Neural cell (in vitro differentiated cells): ENCODE measurements at regions not wholly inside any gene's neighbourhood (a gene's known extent, or its start where the extent isn't known, plus 50 kb on each side); places are given as distances from the start of the nearest gene placed in this dataset.

Experiments
- H2AFZ ChIP-seq: fragments of 200-600, 300-800 bp; sonication (generic), shearing (Covaris generic); 2 replicates; pipeline ENCODE4 v1.6.0; 2014; ENCODE audit warnings: low read depth, mild to moderate bottlenecking, antibody characterized with exemption, low read length, moderate library complexity
- H3F3A ChIP-seq: fragments of 200-600 bp; shearing (Covaris generic); 2 replicates; pipeline ENCODE4 v1.6.1; 2016; ENCODE audit warnings: mild to moderate bottlenecking, moderate library complexity, mixed read lengths, antibody characterized with exemption, low read length; ENCODE audit not compliant: insufficient read depth, poor library complexity, severe bottlenecking
- H3K27ac ChIP-seq: fragments of 200-600, 300-800 bp; sonication (generic), shearing (Covaris generic); 2 replicates; pipeline ENCODE4 v1.5.1; 2014; ENCODE audit warnings: mild to moderate bottlenecking, low read length, moderate library complexity
- H3K27me3 ChIP-seq: fragments of 300-800, 200-600 bp; sonication (generic), shearing (Covaris generic); 2 replicates; pipeline ENCODE4 v1.6.0; 2014; ENCODE audit warnings: mild to moderate bottlenecking, low read depth, low read length, moderate library complexity; ENCODE audit not compliant: insufficient read depth
- H3K36me3 ChIP-seq: fragments of 300-800, 200-600 bp; sonication (generic), shearing (Covaris generic); 2 replicates; pipeline ENCODE4 v1.5.1; 2014; ENCODE audit warnings: mild to moderate bottlenecking, antibody characterized with exemption, low read length, moderate library complexity; ENCODE audit not compliant: insufficient read depth
- H3K4me2 ChIP-seq: fragments of 300-800, 200-600 bp; sonication (generic), shearing (Covaris generic); 2 replicates; pipeline ENCODE4 v1.6.0; 2014; ENCODE audit warnings: mild to moderate bottlenecking, low read length
- H3K4me3 ChIP-seq: fragments of 300-800, 200-600 bp; sonication (generic), shearing (Covaris generic); 2 replicates; pipeline ENCODE4 v1.5.1; 2014; ENCODE audit warnings: mild to moderate bottlenecking, low read length, moderate library complexity
- H3K79me2 ChIP-seq: fragments of 200-600 bp; shearing (Covaris generic); replicated peaks from 2 replicates; pipeline ENCODE4 v1.6.0; 2014; ENCODE audit warnings: mild to moderate bottlenecking, low read length, moderate library complexity; ENCODE audit not compliant: insufficient read depth
- H3K9ac ChIP-seq: fragments of 300-800, 200-600 bp; sonication (generic), shearing (Covaris generic); 2 replicates; pipeline ENCODE4 v1.6.1; 2016; ENCODE audit warnings: mild to moderate bottlenecking, low read length, mixed read lengths
- H3K9me2 ChIP-seq: fragments of 200-600 bp; shearing (Covaris generic); 2 replicates; pipeline ENCODE4 v1.6.1; 2016; ENCODE audit warnings: mild to moderate bottlenecking, low read length, mixed read lengths; ENCODE audit not compliant: insufficient read depth
- H3K9me3 ChIP-seq: fragments of 200-600, 300-800 bp; sonication (generic), shearing (Covaris generic); 2 replicates; pipeline ENCODE4 v1.6.1; 2016; ENCODE audit warnings: mild to moderate bottlenecking, mixed run types, low read length, moderate library complexity, mixed read lengths
- H4K20me1 ChIP-seq: fragments of 200-600 bp; shearing (Covaris generic); 2 replicates; pipeline ENCODE4 v1.6.1; 2016; ENCODE audit warnings: mild to moderate bottlenecking, mixed run types; ENCODE audit not compliant: insufficient read depth
- CTCF ChIP-seq: fragments of 450-650 bp; IDR thresholded peaks from 2 replicates; pipeline ENCODE4 v1.5.1; 2014; ENCODE audit warnings: antibody characterized with exemption, mild to moderate bottlenecking, moderate library complexity; ENCODE audit not compliant: poor library complexity, severe bottlenecking
- EP300 ChIP-seq: fragments of 450-650 bp; conservative IDR thresholded peaks from 2 replicates; pipeline ENCODE4 v1.6.1; 2014; ENCODE audit warnings: antibody characterized with exemption, mild to moderate bottlenecking, moderate library complexity; ENCODE audit not compliant: poor library complexity, severe bottlenecking
- EZH2 ChIP-seq: fragments of 200-600, 300-800 bp; shearing (Covaris generic), sonication (generic); IDR thresholded peaks from 2 replicates; pipeline ENCODE4 v1.6.1; 2014; ENCODE audit warnings: antibody characterized with exemption, low read length, borderline replicate concordance, mild to moderate bottlenecking; ENCODE audit not compliant: insufficient read depth, poor library complexity, severe bottlenecking
- MXI1 ChIP-seq: fragments of 450-650 bp; conservative IDR thresholded peaks from 2 replicates; pipeline ENCODE4 v1.6.1; 2014; ENCODE audit warnings: antibody characterized with exemption, mild to moderate bottlenecking; ENCODE audit not compliant: poor library complexity, severe bottlenecking
- POLR2AphosphoS5 ChIP-seq: IDR thresholded peaks from 2 replicates; pipeline ENCODE4 v1.6.1; 2012
- RAD21 ChIP-seq: fragments of 450-650 bp; conservative IDR thresholded peaks from 2 replicates; pipeline ENCODE4 v1.6.1; 2014; ENCODE audit warnings: antibody characterized with exemption, mild to moderate bottlenecking, moderate library complexity
- REST ChIP-seq: IDR thresholded peaks from 2 replicates; pipeline ENCODE4 v1.6.1; 2012; ENCODE audit warnings: borderline replicate concordance
- SMC3 ChIP-seq: fragments of 450-650 bp; conservative IDR thresholded peaks from 2 replicates; pipeline ENCODE4 v1.6.1; 2014; ENCODE audit warnings: antibody characterized with exemption, mild to moderate bottlenecking, moderate library complexity; ENCODE audit not compliant: poor library complexity
- TAF1 ChIP-seq: IDR thresholded peaks from 2 replicates; pipeline ENCODE4 v1.6.1; 2012; ENCODE audit warnings: low read depth

DNA sequence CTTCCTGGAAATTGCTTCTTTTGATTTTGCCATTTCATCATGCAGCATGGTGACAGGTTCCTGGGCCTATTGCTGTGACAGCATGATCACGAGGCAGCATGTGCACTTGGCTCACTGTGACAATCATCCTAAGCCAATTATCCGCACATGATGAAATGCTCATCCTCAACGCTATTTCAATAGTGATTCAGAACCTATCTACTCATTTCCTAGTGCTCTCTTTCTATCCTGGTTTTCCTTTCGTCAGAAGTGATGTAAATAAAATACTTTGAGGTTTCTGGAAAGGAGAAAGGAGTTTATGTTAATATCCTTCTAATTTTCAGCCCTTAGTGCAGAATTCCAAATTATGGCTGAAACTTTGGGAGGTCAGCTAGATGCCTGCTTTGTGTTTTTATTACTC is 110.6 kb upstream of the ADAMTS5 start:
- Histone ChIP-seq H3K4me3 (peak overlapping the region; percentile 28), H2AFZ (no peak overlapping the region), H4K20me1 (no peaks in the 10 kb centered on the region), H3K4me2 (peak overlapping the region; percentile 63), H3K27me3 (no peaks in the 10 kb centered on the region), H3K9me3 (no peaks in the 10 kb centered on the region), H3K79me2 (no peaks in the 10 kb centered on the region), H3K27ac (peak overlapping the region; percentile 79), H3K9ac (peak overlapping the region; percentile 24), H3K36me3 (no peaks in the 10 kb centered on the region), H3K9me2 (no peaks in the 10 kb centered on the region), H3F3A (no peaks in the 10 kb centered on the region)
- TF ChIP-seq REST = peak; percentile 42
- peak; percentile 89 for TF ChIP-seq EP300
- no peak for TF ChIP-seq CTCF
- TF ChIP-seq MXI1 = no peak
- TF ChIP-seq EZH2 = no peak
- no peak for TF ChIP-seq TAF1
- TF ChIP-seq RAD21 = no peak
- peak; percentile 84 for TF ChIP-seq POLR2AphosphoS5
- TF ChIP-seq SMC3 = no peak

- Histone ChIP-seq H4K20me1 (no peaks in the 10 kb centered on the region), H3K27ac (no peak overlapping the region), H3F3A (no peaks in the 10 kb centered on the region), H2AFZ (no peak overlapping the region), H3K79me2 (no peaks in the 10 kb centered on the region), H3K4me3 (no peak overlapping the region), H3K36me3 (no peaks in the 10 kb centered on the region), H3K4me2 (no peak overlapping the region), H3K9me2 (no peaks in the 10 kb centered on the region), H3K27me3 (no peaks in the 10 kb centered on the region), H3K9ac (no peak overlapping the region), H3K9me3 (no peaks in the 10 kb centered on the region)
- TF ChIP-seq MXI1 (no peak), TAF1 (no peak), RAD21 (no peak), POLR2AphosphoS5 (no peak), EP300 (no peak), CTCF (no peak), REST (no peak), SMC3 (no peak), EZH2 (no peak)
These were observed 109.1 kb upstream of the ADAMTS5 start for GRCh38 chr21:27076025-27076424.
